GM10248 (cell line): ENCODE measurements at regions not wholly inside any gene's neighbourhood (a gene's known extent, or its start where the extent isn't known, plus 50 kb on each side); places are given as distances from the start of the nearest gene placed in this dataset.

Source experiments
- CTCF ChIA-PET: fragments of 300-600 bp; sonication (Branson Sonifier 250); formaldehyde crosslinking; extraction: SDS; loops from one replicate; lab custom pipeline; 2021; ENCODE audit warnings: antibody characterized with exemption; lab: Yijun Ruan, JAX
- POLR2A ChIA-PET: fragments of 350-650 bp; sonication (Branson Sonifier 250); formaldehyde crosslinking; extraction: SDS; loops from one replicate; lab custom pipeline; 2020; ENCODE audit warnings: antibody characterized with exemption; lab: Yijun Ruan, JAX
- DNase-seq: peaks from one replicate; pipeline ENCODE4 v3.0.0; 2012; ENCODE audit errors: extremely low spot score
- CTCF ChIP-seq: IDR thresholded peaks from 2 replicates; pipeline ENCODE4 v1.5.1; 2012; ENCODE audit warnings: mild to moderate bottlenecking, low read depth; ENCODE audit errors: extremely low read depth, missing control alignments, control extremely low read depth

GRCh38 chr7:96447109-96447645, 125.3 kb upstream of the SLC25A13 start:
- CTCF ChIA-PET = interaction anchor here (1.5 to 1.6 kb wide), 2 partner anchors 12 to 86 kb away, joined by 3 to 4 read pairs; no protein-coding TSS in a partner anchor
- TF ChIP-seq CTCF = no peak
- no peak for DNase-seq
- POLR2A ChIA-PET = no interaction called here

GRCh38 chr7:96441436-96442084, 119.7 kb upstream of the SLC25A13 start:
- DNase-seq = no peak

GRCh38 chr7:96440328-96440727, 118.4 kb upstream of the SLC25A13 start:
- ChIA-PET CTCF (interaction anchor here (1.1 kb wide), 1 partner anchor 25 kb away, joined by 3 read pairs; no protein-coding TSS in a partner anchor), POLR2A (no interaction called here)
- DNase-seq = no peak
- no peak for TF ChIP-seq CTCF

More at GRCh38 chr7:96441436-96442084, 119.7 kb upstream of the SLC25A13 start:
- ChIA-PET CTCF (interaction anchor here (0.8 to 1.1 kb wide), 3 partner anchors 11 to 26 kb away, joined by 3 to 4 read pairs (median 3); no protein-coding TSS in a partner anchor), POLR2A (no interaction called here)
- no peak for TF ChIP-seq CTCF

GRCh38 chr7:96436880-96437279, 115.0 kb upstream of the SLC25A13 start:
- no peak for DNase-seq
- CTCF ChIA-PET = no interaction called here
- no peak for TF ChIP-seq CTCF
- POLR2A ChIA-PET = no interaction called here

- POLR2A ChIA-PET = no interaction called here
- CTCF ChIA-PET = interaction anchor here (1.4 kb wide), 1 partner anchor 11 kb away, joined by 4 read pairs; no protein-coding TSS in a partner anchor
- TF ChIP-seq CTCF = no peak
- DNase-seq = no peak
These were observed 108.5 kb upstream of the SLC25A13 start for GRCh38 chr7:96430356-96430755.

- DNase-seq = no peak
- ChIA-PET CTCF (interaction anchor here (1.1 kb wide), 1 partner anchor 14 kb away, joined by 3 read pairs; no protein-coding TSS in a partner anchor), POLR2A (no interaction called here)
- TF ChIP-seq CTCF = no peak
These were observed 105.2 kb upstream of the SLC25A13 start for GRCh38 chr7:96427143-96427542.
